CD8-positive, alpha-beta memory T cell (primary cell): ENCODE measurements at regions not wholly inside any gene's neighbourhood (a gene's known extent, or its start where the extent isn't known, plus 50 kb on each side); places are given as distances from the start of the nearest gene placed in this dataset.

Experiments
- CTCF ChIA-PET: fragments of 350-600 bp; sonication (Branson Sonifier 250); formaldehyde crosslinking; loops from one replicate; lab custom pipeline; 2021; ENCODE audit warnings: antibody characterized with exemption; lab: Charles Lee
- POLR2A ChIA-PET: fragments of 350-600 bp; sonication (Branson Sonifier 250); formaldehyde crosslinking; loops from one replicate; lab custom pipeline; 2021; ENCODE audit warnings: antibody characterized with exemption; lab: Charles Lee
- DNase-seq, 5 donors: peaks; one replicate each; pipeline versions ENCODE4 v3.0.0 to v3.0.0-alpha.2; 2020 to 2022; ENCODE audit warnings: mixed read lengths in 1 of 5
- H3K27ac ChIP-seq: one replicate; pipeline ENCODE4 v1.7.0; 2013; ENCODE audit warnings: low read depth, mild to moderate bottlenecking, low read length, moderate library complexity
- H3K27me3 ChIP-seq: 2 replicates; pipeline ENCODE4 v1.7.0; 2013; ENCODE audit warnings: low read length, mild to moderate bottlenecking; ENCODE audit not compliant: insufficient read depth, poor library complexity, severe bottlenecking
- H3K36me3 ChIP-seq: 2 replicates; pipeline ENCODE4 v1.7.0; 2013; ENCODE audit warnings: mild to moderate bottlenecking, low read length, moderate library complexity; ENCODE audit not compliant: insufficient read depth
- H3K4me1 ChIP-seq: 2 replicates; pipeline ENCODE4 v1.7.0; 2013; ENCODE audit warnings: mild to moderate bottlenecking, low read length, moderate library complexity; ENCODE audit not compliant: insufficient read depth
- H3K4me3 ChIP-seq: 2 replicates; pipeline ENCODE4 v1.7.0; 2013; ENCODE audit warnings: mild to moderate bottlenecking, low read length
- H3K9me3 ChIP-seq: 2 replicates; pipeline ENCODE4 v1.7.0; 2013; ENCODE audit warnings: mild to moderate bottlenecking, low read length
- H3K27ac Mint-ChIP-seq, 8 donors: one replicate each; pipeline ENCODE4 v1.8.0; 2020 to 2021; ENCODE audit warnings: mixed read lengths in 8 of 8, mild to moderate bottlenecking in 6 of 8, inconsistent platforms in 3 of 8, moderate library complexity in 3 of 8
- H3K27me3 Mint-ChIP-seq, 2 donors: one replicate each; pipeline ENCODE4 v1.8.0; 2020 to 2021; ENCODE audit warnings: mixed read lengths in 2 of 2, mild to moderate bottlenecking in 1 of 2, moderate library complexity in 1 of 2
- H3K36me3 Mint-ChIP-seq, 3 donors: one replicate each; pipeline ENCODE4 v1.8.0; 2020 to 2021; ENCODE audit warnings: mixed read lengths in 3 of 3, inconsistent platforms in 1 of 3, mild to moderate bottlenecking in 1 of 3
- H3K4me1 Mint-ChIP-seq, 3 donors: one replicate each; pipeline ENCODE4 v1.8.0; 2020 to 2021; ENCODE audit warnings: mixed read lengths in 3 of 3, inconsistent platforms in 1 of 3, mild to moderate bottlenecking in 1 of 3
- H3K4me3 Mint-ChIP-seq, 7 donors: one replicate each; pipeline ENCODE4 v1.8.0; 2020 to 2021; ENCODE audit warnings: mixed read lengths in 7 of 7, mild to moderate bottlenecking in 6 of 7, moderate library complexity in 4 of 7, inconsistent platforms in 2 of 7
- H3K9me3 Mint-ChIP-seq, 5 donors: one replicate each; pipeline ENCODE4 v1.8.0; 2020 to 2022; ENCODE audit warnings: mixed read lengths in 5 of 5, mild to moderate bottlenecking in 3 of 5, moderate library complexity in 2 of 5, inconsistent platforms in 1 of 5

GRCh38 chr17:73770849-73771229 is 126.6 kb upstream of the SDK2 start:
- no peaks in the 10 kb centered on the region for H3K36me3 Mint-ChIP-seq
- Histone ChIP-seq H3K4me3 (no peak overlapping the region), H3K27me3 (no peaks in the 10 kb centered on the region), H3K36me3 (no peaks in the 10 kb centered on the region), H3K27ac (no peak overlapping the region), H3K4me1 (no peaks in the 10 kb centered on the region), H3K9me3 (no peaks in the 10 kb centered on the region)
- CTCF ChIA-PET, result no interaction called here
- H3K27me3 Mint-ChIP-seq, result peaks cover 6 to 14% of the 10 kb centered on the region in 2 donors
- H3K9me3 Mint-ChIP-seq, result peaks cover 0 to under 1% (median 0%) of the 10 kb centered on the region in 5 donors
- DNase-seq, result no peak
- H3K4me1 Mint-ChIP-seq, result no peaks in the 10 kb centered on the region
- no peak overlapping the region for H3K27ac Mint-ChIP-seq
- H3K4me3 Mint-ChIP-seq, result no peak overlapping the region
- POLR2A ChIA-PET, result no interaction called here

DNA sequence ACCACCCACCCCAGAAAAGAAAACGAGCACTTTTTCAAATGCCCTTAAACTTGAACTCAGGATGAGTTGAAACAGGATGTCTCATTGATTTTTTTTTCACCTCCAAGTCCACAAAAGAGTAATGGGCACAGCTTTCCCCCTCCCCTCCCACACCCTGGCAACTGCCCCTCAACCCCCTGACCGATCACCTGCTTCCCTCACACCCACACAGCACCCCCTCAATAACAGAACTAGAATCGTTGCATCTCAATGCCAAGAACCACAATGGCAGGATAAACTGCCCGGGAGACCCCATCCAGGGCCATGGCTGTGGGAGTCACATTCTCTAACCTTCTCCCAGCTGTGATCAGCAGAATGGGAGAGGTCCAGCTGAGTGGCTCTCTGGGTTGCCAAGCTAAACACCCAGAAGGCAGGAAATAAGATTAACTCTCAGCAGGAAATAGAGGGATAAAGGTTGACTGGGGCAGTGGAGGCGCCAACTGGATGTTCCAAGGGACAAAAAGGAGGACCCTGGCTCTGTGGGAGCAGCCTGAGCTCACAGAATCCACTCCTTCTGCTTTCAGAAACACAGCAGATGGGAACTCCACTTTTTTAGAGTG is 128.0 kb upstream of the SDK2 start:
- no peaks in the 10 kb centered on the region for H3K4me1 ChIP-seq
- no peaks in the 10 kb centered on the region for H3K4me1 Mint-ChIP-seq
- peaks cover 0 to 3% (median 0%) of the 10 kb centered on the region in 3 donors for H3K36me3 Mint-ChIP-seq
- H3K27ac ChIP-seq, result no peak overlapping the region
- H3K9me3 Mint-ChIP-seq, result peaks cover 0 to 2% (median 0%) of the 10 kb centered on the region in 5 donors
- no peaks in the 10 kb centered on the region for H3K9me3 ChIP-seq
- no peak overlapping the region for H3K4me3 Mint-ChIP-seq
- no peaks in the 10 kb centered on the region for H3K27me3 ChIP-seq
- ChIA-PET POLR2A (no interaction called here), CTCF (no interaction called here)
- no peak for DNase-seq
- H3K27me3 Mint-ChIP-seq, result peaks cover 6 to 13% of the 10 kb centered on the region in 2 donors
- no peak overlapping the region for H3K4me3 ChIP-seq
- H3K27ac Mint-ChIP-seq, result no peak overlapping the region
- H3K36me3 ChIP-seq, result no peaks in the 10 kb centered on the region

- Mint-ChIP-seq H3K4me1 (no peaks in the 10 kb centered on the region), H3K27me3 (peaks cover 9 to 14% of the 10 kb centered on the region in 2 donors), H3K27ac (no peak overlapping the region), H3K36me3 (peaks cover 0 to 3% (median 0%) of the 10 kb centered on the region in 3 donors), H3K4me3 (no peak overlapping the region), H3K9me3 (peaks cover 0 to 2% (median 0%) of the 10 kb centered on the region in 5 donors)
- H3K36me3 ChIP-seq, result no peaks in the 10 kb centered on the region
- CTCF ChIA-PET, result no interaction called here
- H3K27me3 ChIP-seq, result no peaks in the 10 kb centered on the region
- no peaks in the 10 kb centered on the region for H3K9me3 ChIP-seq
- no peak overlapping the region for H3K27ac ChIP-seq
- POLR2A ChIA-PET, result no interaction called here
- no peak overlapping the region for H3K4me3 ChIP-seq
- H3K4me1 ChIP-seq, result no peaks in the 10 kb centered on the region
- no peak for DNase-seq
Measured at GRCh38 chr17:73773702-73774101, 129.5 kb upstream of the SDK2 start.

DNA sequence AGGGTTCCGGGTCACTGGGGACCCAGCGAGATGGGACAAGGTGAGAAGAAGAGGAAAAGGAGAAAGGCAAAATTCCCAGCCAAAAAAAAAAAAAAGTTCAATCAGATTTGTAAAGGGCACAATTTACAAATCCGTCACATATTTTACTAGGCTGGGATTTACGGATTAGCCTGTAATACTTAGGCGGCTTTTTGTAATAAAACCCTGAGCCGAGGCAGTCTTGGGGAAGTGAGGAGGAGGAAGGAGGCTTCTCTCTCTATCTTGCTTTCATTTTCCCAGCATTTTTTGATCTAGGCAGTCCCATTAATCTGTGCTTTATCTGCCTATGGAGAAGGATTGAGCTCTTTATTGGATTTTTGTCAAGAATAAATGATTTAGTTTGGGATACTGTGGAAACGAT is 130.6 kb upstream of the SDK2 start:
- H3K27me3 Mint-ChIP-seq, result peaks cover 8 to 12% of the 10 kb centered on the region in 2 donors
- Histone ChIP-seq H3K9me3 (no peaks in the 10 kb centered on the region), H3K27me3 (no peaks in the 10 kb centered on the region), H3K27ac (no peak overlapping the region), H3K36me3 (no peaks in the 10 kb centered on the region), H3K4me3 (no peak overlapping the region), H3K4me1 (no peaks in the 10 kb centered on the region)
- CTCF ChIA-PET, result no interaction called here
- POLR2A ChIA-PET, result no interaction called here
- no peak for DNase-seq
- no peak overlapping the region for H3K27ac Mint-ChIP-seq
- no peaks in the 10 kb centered on the region for H3K4me1 Mint-ChIP-seq
- peaks cover 0 to 3% (median 0%) of the 10 kb centered on the region in 3 donors for H3K36me3 Mint-ChIP-seq
- H3K9me3 Mint-ChIP-seq, result peaks cover 0 to 5% (median 0%) of the 10 kb centered on the region in 5 donors
- no peak overlapping the region for H3K4me3 Mint-ChIP-seq

GRCh38 chr17:73776351-73777130 is 132.3 kb upstream of the SDK2 start:
- POLR2A ChIA-PET, result no interaction called here

DNA sequence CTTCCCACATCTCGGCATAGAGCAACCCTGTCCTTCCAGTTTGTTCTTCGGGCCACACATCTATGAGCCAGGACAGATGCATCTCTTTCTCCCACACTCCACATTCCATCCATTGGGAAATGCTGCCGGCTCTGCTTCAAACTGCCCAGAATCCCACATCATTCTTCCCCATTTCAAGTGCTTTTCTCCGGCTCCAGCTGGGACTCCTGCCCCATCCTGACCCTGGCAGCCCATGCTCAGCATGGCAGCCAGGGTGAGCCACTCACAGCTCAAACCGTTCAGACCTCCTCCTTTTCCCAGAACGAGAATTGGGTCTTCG is 132.8 kb upstream of the SDK2 start:
- Histone ChIP-seq H3K4me1 (no peaks in the 10 kb centered on the region), H3K4me3 (no peak overlapping the region), H3K27ac (no peak overlapping the region), H3K27me3 (no peaks in the 10 kb centered on the region), H3K9me3 (no peaks in the 10 kb centered on the region), H3K36me3 (no peaks in the 10 kb centered on the region)
- no peak for DNase-seq
- POLR2A ChIA-PET, result no interaction called here
- Mint-ChIP-seq H3K4me1 (no peaks in the 10 kb centered on the region), H3K36me3 (peaks cover 0 to 3% (median 0%) of the 10 kb centered on the region in 3 donors), H3K9me3 (peaks cover 0 to 5% (median 0%) of the 10 kb centered on the region in 5 donors), H3K27ac (no peak overlapping the region), H3K4me3 (no peak overlapping the region), H3K27me3 (peaks cover 6 to 8% of the 10 kb centered on the region in 2 donors)
- CTCF ChIA-PET, result no interaction called here

More at GRCh38 chr17:73776351-73777130, 132.3 kb upstream of the SDK2 start:
- peaks cover 0 to 5% (median 0%) of the 10 kb centered on the region in 5 donors for H3K9me3 Mint-ChIP-seq
- Histone ChIP-seq H3K36me3 (no peaks in the 10 kb centered on the region), H3K27ac (no peak overlapping the region), H3K4me1 (no peaks in the 10 kb centered on the region), H3K9me3 (no peaks in the 10 kb centered on the region), H3K27me3 (no peaks in the 10 kb centered on the region), H3K4me3 (no peak overlapping the region)
- H3K27me3 Mint-ChIP-seq, result peaks cover 6 to 8% of the 10 kb centered on the region in 2 donors
- DNase-seq, result no peak
- no peaks in the 10 kb centered on the region for H3K4me1 Mint-ChIP-seq
- CTCF ChIA-PET, result no interaction called here
- H3K27ac Mint-ChIP-seq, result no peak overlapping the region
- H3K4me3 Mint-ChIP-seq, result no peak overlapping the region
- H3K36me3 Mint-ChIP-seq, result peaks cover 0 to 3% (median 0%) of the 10 kb centered on the region in 3 donors

- no peaks in the 10 kb centered on the region for H3K4me1 ChIP-seq
- POLR2A ChIA-PET, result no interaction called here
- H3K9me3 ChIP-seq, result no peaks in the 10 kb centered on the region
- no peak overlapping the region for H3K27ac Mint-ChIP-seq
- H3K27me3 Mint-ChIP-seq, result peaks cover 16 to 30% of the 10 kb centered on the region in 2 donors
- no peak overlapping the region for H3K4me3 ChIP-seq
- DNase-seq, result no peak
- no peak overlapping the region for H3K27ac ChIP-seq
- H3K27me3 ChIP-seq, result no peaks in the 10 kb centered on the region
- H3K36me3 Mint-ChIP-seq, result no peaks in the 10 kb centered on the region
- no peaks in the 10 kb centered on the region for H3K4me1 Mint-ChIP-seq
- H3K36me3 ChIP-seq, result no peaks in the 10 kb centered on the region
- peaks cover 0 to 3% (median 0%) of the 10 kb centered on the region in 5 donors for H3K9me3 Mint-ChIP-seq
- CTCF ChIA-PET, result no interaction called here
- no peak overlapping the region for H3K4me3 Mint-ChIP-seq
Measured at GRCh38 chr17:73782231-73782630, 138.0 kb upstream of the SDK2 start.

DNA sequence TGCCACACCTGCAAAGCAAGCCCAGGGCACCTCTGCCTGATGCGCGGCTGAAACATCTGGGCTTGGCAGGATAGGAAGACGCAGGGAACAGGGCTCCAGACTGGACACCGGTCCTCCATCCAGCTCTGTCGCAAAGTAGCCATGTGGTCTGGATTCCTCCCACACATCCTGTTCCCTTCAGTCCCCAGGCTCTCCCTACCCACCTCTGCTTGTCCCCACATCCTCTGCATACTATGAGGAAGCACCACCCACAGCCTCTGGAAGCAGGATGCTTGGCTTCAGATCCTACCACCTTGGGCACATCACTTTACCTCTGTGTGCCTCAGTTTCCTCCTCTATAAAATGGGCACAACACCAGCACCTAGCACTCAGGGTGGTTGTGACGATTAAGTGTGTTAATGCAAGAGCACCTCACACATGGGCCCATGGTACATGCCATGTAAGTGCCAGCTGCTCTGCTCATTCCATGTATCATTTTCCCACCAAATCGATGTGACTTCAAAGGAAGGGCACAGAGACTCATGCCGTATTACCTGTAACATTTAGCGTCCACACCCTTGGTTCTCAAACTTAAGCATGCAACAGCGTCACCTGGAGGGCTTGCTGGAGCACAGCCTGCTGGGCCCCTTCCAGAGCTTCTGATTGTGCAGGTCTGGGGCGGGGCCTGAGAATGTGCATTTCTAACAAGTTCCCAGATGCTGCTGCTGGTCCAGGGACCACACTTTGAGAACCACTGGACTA is 138.6 kb upstream of the SDK2 start:
- H3K27me3 ChIP-seq, result no peaks in the 10 kb centered on the region
- H3K4me3 ChIP-seq, result no peak overlapping the region
- ChIA-PET CTCF (no interaction called here), POLR2A (no interaction called here)
- no peak for DNase-seq
- H3K27me3 Mint-ChIP-seq, result peaks cover 16 to 26% of the 10 kb centered on the region in 2 donors
- H3K4me1 Mint-ChIP-seq, result no peaks in the 10 kb centered on the region
- H3K4me1 ChIP-seq, result no peaks in the 10 kb centered on the region
- H3K4me3 Mint-ChIP-seq, result no peak overlapping the region
- no peak overlapping the region for H3K27ac ChIP-seq
- H3K36me3 ChIP-seq, result no peaks in the 10 kb centered on the region
- no peaks in the 10 kb centered on the region for H3K9me3 ChIP-seq
- H3K9me3 Mint-ChIP-seq, result peaks cover 0 to 3% (median 0%) of the 10 kb centered on the region in 5 donors
- no peaks in the 10 kb centered on the region for H3K36me3 Mint-ChIP-seq
- no peak overlapping the region for H3K27ac Mint-ChIP-seq
